Naive B cell (primary cell): ENCODE measurements at regions not wholly inside any gene's neighbourhood (a gene's known extent, or its start where the extent isn't known, plus 50 kb on each side); places are given as distances from the start of the nearest gene placed in this dataset.

Experiments used
- ATAC-seq, 2 donors: fragments of 150-1000 bp; cut with Tn5 transposase; 2 replicates each; pipeline ENCODE4 v1.10.0; 2021; ENCODE audit warnings: low read depth in 2 of 2, mild to moderate bottlenecking in 2 of 2, moderate library complexity in 2 of 2
- DNase-seq: peaks from one replicate; pipeline ENCODE4 v3.0.0; 2022
- H3K27ac Mint-ChIP-seq, 6 donors: one replicate each; pipeline ENCODE4 v1.8.0; 2020 to 2022; ENCODE audit warnings: mild to moderate bottlenecking in 6 of 6, mixed read lengths in 6 of 6, moderate library complexity in 5 of 6, inconsistent platforms in 2 of 6
- H3K27me3 Mint-ChIP-seq, 3 donors: one replicate each; pipeline ENCODE4 v1.8.0; 2021 to 2022; ENCODE audit warnings: mixed read lengths in 3 of 3, mild to moderate bottlenecking in 1 of 3
- H3K36me3 Mint-ChIP-seq, 2 donors: one replicate each; pipeline ENCODE4 v1.8.0; 2020 to 2022; ENCODE audit warnings: mixed read lengths in 2 of 2, inconsistent platforms in 1 of 2, mild to moderate bottlenecking in 1 of 2
- H3K4me1 Mint-ChIP-seq, 3 donors: one replicate each; pipeline ENCODE4 v1.8.0; 2020 to 2022; ENCODE audit warnings: mixed read lengths in 3 of 3, inconsistent platforms in 1 of 3, mild to moderate bottlenecking in 1 of 3, moderate library complexity in 1 of 3
- H3K4me3 Mint-ChIP-seq, 8 donors: one replicate each; pipeline ENCODE4 v1.8.0; 2020 to 2022; ENCODE audit warnings: mild to moderate bottlenecking in 8 of 8, mixed read lengths in 8 of 8, moderate library complexity in 8 of 8, inconsistent platforms in 2 of 8
- H3K9me3 Mint-ChIP-seq, 7 donors: one replicate each; pipeline ENCODE4 v1.8.0; 2020 to 2022; ENCODE audit warnings: mixed read lengths in 7 of 7, mild to moderate bottlenecking in 5 of 7, inconsistent platforms in 2 of 7, moderate library complexity in 1 of 7

GRCh38 chr13:42658019-42658418 lies 84.1 kb downstream of the TNFSF11 start:
- ATAC-seq: no peak
- H3K4me3 Mint-ChIP-seq: no peak overlapping the region
- H3K27me3 Mint-ChIP-seq: peaks cover 27 to 71% (median 39%) of the 10 kb centered on the region in 3 donors

GRCh38 chr13:42660333-42660965 lies 86.5 kb downstream of the TNFSF11 start:
- no peak for ATAC-seq

More at GRCh38 chr13:42658019-42658418, 84.1 kb downstream of the TNFSF11 start:
- H3K36me3 Mint-ChIP-seq: no peaks in the 10 kb centered on the region
- H3K27ac Mint-ChIP-seq: no peak overlapping the region
- H3K9me3 Mint-ChIP-seq: no peaks in the 10 kb centered on the region
- DNase-seq: no peak
- no peaks in the 10 kb centered on the region for H3K4me1 Mint-ChIP-seq

GRCh38 chr13:42667638-42668037 lies 93.7 kb downstream of the TNFSF11 start:
- no peak overlapping the region for H3K4me3 Mint-ChIP-seq
- DNase-seq: no peak
- H3K27ac Mint-ChIP-seq: no peak overlapping the region
- peaks cover 0 to 13% of the 10 kb centered on the region in 2 donors for H3K36me3 Mint-ChIP-seq
- no peak for ATAC-seq
- H3K9me3 Mint-ChIP-seq: peaks cover 8 to 33% (median 13%) of the 10 kb centered on the region in 7 donors
- H3K4me1 Mint-ChIP-seq: no peaks in the 10 kb centered on the region
- peaks cover 6 to 13% (median 9%) of the 10 kb centered on the region in 3 donors for H3K27me3 Mint-ChIP-seq

More at GRCh38 chr13:42660333-42660965, 86.5 kb downstream of the TNFSF11 start:
- H3K27me3 Mint-ChIP-seq: peaks cover 28 to 60% (median 33%) of the 10 kb centered on the region in 3 donors
- H3K4me1 Mint-ChIP-seq: no peaks in the 10 kb centered on the region
- DNase-seq: no peak
- H3K4me3 Mint-ChIP-seq: no peak overlapping the region
- no peaks in the 10 kb centered on the region for H3K9me3 Mint-ChIP-seq
- no peak overlapping the region for H3K27ac Mint-ChIP-seq
- H3K36me3 Mint-ChIP-seq: no peaks in the 10 kb centered on the region

- Mint-ChIP-seq H3K4me1 (no peaks in the 10 kb centered on the region), H3K27ac (no peak overlapping the region), H3K4me3 (no peak overlapping the region), H3K27me3 (no peaks in the 10 kb centered on the region), H3K9me3 (peaks cover 10 to 28% (median 13%) of the 10 kb centered on the region in 7 donors), H3K36me3 (peaks cover 0 to 13% of the 10 kb centered on the region in 2 donors)
- ATAC-seq (no peak), DNase-seq (no peak)
Observed at GRCh38 chr13:42671502-42671901, 97.5 kb downstream of the TNFSF11 start.

GRCh38 chr13:42673677-42674076 lies 99.7 kb downstream of the TNFSF11 start:
- no peaks in the 10 kb centered on the region for H3K4me1 Mint-ChIP-seq
- no peaks in the 10 kb centered on the region for H3K36me3 Mint-ChIP-seq
- DNase-seq (no peak), ATAC-seq (no peak)
- H3K27me3 Mint-ChIP-seq: no peaks in the 10 kb centered on the region
- H3K27ac Mint-ChIP-seq: no peak overlapping the region
- H3K4me3 Mint-ChIP-seq: no peak overlapping the region
- H3K9me3 Mint-ChIP-seq: peaks cover 2 to 15% (median 5%) of the 10 kb centered on the region in 7 donors

GRCh38 chr13:42680748-42681147 lies 100.6 kb upstream of the FAM216B start:
- Mint-ChIP-seq H3K27me3 (peaks cover 10 to 14% (median 13%) of the 10 kb centered on the region in 3 donors), H3K27ac (no peak overlapping the region), H3K4me3 (no peak overlapping the region), H3K36me3 (no peaks in the 10 kb centered on the region), H3K9me3 (peaks cover 0 to 4% (median 0%) of the 10 kb centered on the region in 7 donors), H3K4me1 (no peaks in the 10 kb centered on the region)
- DNase-seq: no peak
- ATAC-seq: no peak

GRCh38 chr13:42681326-42682100 lies 99.9 kb upstream of the FAM216B start:
- H3K4me3 Mint-ChIP-seq: no peak overlapping the region
- ATAC-seq: no peak
- peaks cover 0 to 3% (median 0%) of the 10 kb centered on the region in 7 donors for H3K9me3 Mint-ChIP-seq
- H3K36me3 Mint-ChIP-seq: no peaks in the 10 kb centered on the region
- no peaks in the 10 kb centered on the region for H3K4me1 Mint-ChIP-seq
- H3K27me3 Mint-ChIP-seq: peaks cover 10 to 14% (median 13%) of the 10 kb centered on the region in 3 donors
- no peak for DNase-seq
- H3K27ac Mint-ChIP-seq: no peak overlapping the region

- Mint-ChIP-seq H3K27me3 (peaks cover 10 to 15% (median 14%) of the 10 kb centered on the region in 3 donors), H3K9me3 (peaks cover 0 to 7% (median 4%) of the 10 kb centered on the region in 7 donors), H3K27ac (no peak overlapping the region), H3K4me3 (no peak overlapping the region), H3K4me1 (no peaks in the 10 kb centered on the region), H3K36me3 (no peaks in the 10 kb centered on the region)
- ATAC-seq (no peak), DNase-seq (no peak)
Observed at GRCh38 chr13:42684226-42684625, 97.2 kb upstream of the FAM216B start.

- Mint-ChIP-seq H3K27ac (no peak overlapping the region), H3K27me3 (peaks cover 8 to 10% (median 8%) of the 10 kb centered on the region in 3 donors), H3K36me3 (no peaks in the 10 kb centered on the region), H3K9me3 (peaks cover 0 to 7% (median 4%) of the 10 kb centered on the region in 7 donors), H3K4me3 (no peak overlapping the region), H3K4me1 (no peaks in the 10 kb centered on the region)
- ATAC-seq (no peak), DNase-seq (no peak)
Observed at GRCh38 chr13:42685751-42686150, 95.6 kb upstream of the FAM216B start.

GRCh38 chr13:42686165-42686564 lies 95.2 kb upstream of the FAM216B start:
- DNase-seq (no peak), ATAC-seq (no peak)
- H3K36me3 Mint-ChIP-seq: no peaks in the 10 kb centered on the region
- peaks cover 4 to 8% (median 4%) of the 10 kb centered on the region in 3 donors for H3K27me3 Mint-ChIP-seq
- H3K4me3 Mint-ChIP-seq: no peak overlapping the region
- H3K27ac Mint-ChIP-seq: no peak overlapping the region
- peaks cover 0 to 7% (median 4%) of the 10 kb centered on the region in 7 donors for H3K9me3 Mint-ChIP-seq
- H3K4me1 Mint-ChIP-seq: no peaks in the 10 kb centered on the region

- Mint-ChIP-seq H3K27me3 (peaks cover 0 to 13% (median 10%) of the 10 kb centered on the region in 3 donors), H3K4me3 (no peak overlapping the region), H3K4me1 (no peaks in the 10 kb centered on the region), H3K27ac (no peak overlapping the region), H3K9me3 (peaks cover 0 to 7% (median 4%) of the 10 kb centered on the region in 7 donors), H3K36me3 (no peaks in the 10 kb centered on the region)
- DNase-seq (no peak), ATAC-seq (no peak)
Observed at GRCh38 chr13:42688821-42689220, 92.6 kb upstream of the FAM216B start.

- H3K4me1 Mint-ChIP-seq: no peaks in the 10 kb centered on the region
- H3K27me3 Mint-ChIP-seq: peaks cover 11 to 28% (median 21%) of the 10 kb centered on the region in 3 donors
- DNase-seq (no peak), ATAC-seq (no peak)
- no peak overlapping the region for H3K27ac Mint-ChIP-seq
- no peak overlapping the region for H3K4me3 Mint-ChIP-seq
- H3K9me3 Mint-ChIP-seq: peaks cover 0 to 2% (median 0%) of the 10 kb centered on the region in 7 donors
- H3K36me3 Mint-ChIP-seq: no peaks in the 10 kb centered on the region
Observed at GRCh38 chr13:42696191-42696590, 85.2 kb upstream of the FAM216B start.

- Mint-ChIP-seq H3K4me1 (no peaks in the 10 kb centered on the region), H3K4me3 (peak overlapping the region in 1 of 8 donors; percentile 17)
- ATAC-seq: no peak
Observed at GRCh38 chr13:42699912-42700311, 81.5 kb upstream of the FAM216B start.

GRCh38 chr13:42702716-42703115 lies 78.7 kb upstream of the FAM216B start:
- Mint-ChIP-seq H3K27ac (no peak overlapping the region), H3K4me3 (no peak overlapping the region), H3K9me3 (peaks cover 0 to 11% (median 0%) of the 10 kb centered on the region in 7 donors), H3K4me1 (no peaks in the 10 kb centered on the region), H3K27me3 (peaks cover 16 to 17% (median 17%) of the 10 kb centered on the region in 3 donors), H3K36me3 (peaks cover 0 to 7% of the 10 kb centered on the region in 2 donors)
- DNase-seq (no peak), ATAC-seq (no peak)

More at GRCh38 chr13:42699912-42700311, 81.5 kb upstream of the FAM216B start:
- no peak for DNase-seq
- Mint-ChIP-seq H3K9me3 (peaks cover 0 to 7% (median 0%) of the 10 kb centered on the region in 7 donors), H3K36me3 (peaks cover 0 to 2% of the 10 kb centered on the region in 2 donors), H3K27me3 (peaks cover 14 to 26% (median 18%) of the 10 kb centered on the region in 3 donors), H3K27ac (no peak overlapping the region)
